Ishikawa (cell line): ENCODE measurements at regions not wholly inside any gene's neighbourhood (a gene's known extent, or its start where the extent isn't known, plus 50 kb on each side); places are given as distances from the start of the nearest gene placed in this dataset.

Experiments used
- EP300 ChIP-seq: IDR thresholded peaks from 2 replicates; pipeline ENCODE4 v1.6.1; 2012; ENCODE audit warnings: borderline replicate concordance
- FOXM1 ChIP-seq: IDR thresholded peaks from 2 replicates; pipeline ENCODE4 v1.6.1; 2012; ENCODE audit warnings: low read depth, borderline replicate concordance

DNA sequence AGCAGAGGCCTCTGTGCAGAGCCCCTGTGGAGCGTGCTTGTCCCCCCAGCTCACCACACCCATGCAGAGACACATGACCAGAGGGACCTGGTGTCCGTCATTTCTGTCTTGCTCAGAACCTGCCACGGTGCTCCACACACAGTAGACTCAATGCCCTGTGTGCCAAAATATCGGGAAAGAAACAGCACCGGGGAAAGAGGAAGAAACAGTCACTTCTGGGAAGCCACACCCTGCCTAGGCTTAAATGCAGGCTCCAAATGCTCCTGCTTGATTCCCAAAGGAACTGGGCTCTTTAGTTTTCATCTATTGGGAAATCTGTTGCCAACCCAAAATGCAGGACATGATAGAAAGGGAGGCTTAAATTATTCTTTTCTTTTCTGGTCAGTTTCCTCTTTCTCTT lies 503.9 kb downstream of the CD83 start:
- no peak for TF ChIP-seq EP300
- TF ChIP-seq FOXM1: no peak
